HUES64 (cell line): ENCODE measurements at regions not wholly inside any gene's neighbourhood (a gene's known extent, or its start where the extent isn't known, plus 50 kb on each side); places are given as distances from the start of the nearest gene placed in this dataset.
"Not testable (repeated sequence)": the region's sequence is repeated elsewhere in the genome, so short reads cannot be mapped to it uniquely, and the experiment has no call there.

Experiments used
- H3K27ac ChIP-seq: 2 replicates; pipeline ENCODE4 v1.7.0; 2013; ENCODE audit warnings: low read depth, low read length, inconsistent platforms
- H3K27me3 ChIP-seq: 2 replicates; pipeline ENCODE4 v1.6.1; 2013; ENCODE audit warnings: mild to moderate bottlenecking, low read length; ENCODE audit not compliant: insufficient read depth
- H3K36me3 ChIP-seq: 2 replicates; pipeline ENCODE4 v1.6.1; 2013; ENCODE audit warnings: mild to moderate bottlenecking, low read length; ENCODE audit not compliant: insufficient read depth
- H3K4me1 ChIP-seq: 2 replicates; pipeline ENCODE4 v1.6.1; 2013; ENCODE audit warnings: mild to moderate bottlenecking, low read length, moderate library complexity; ENCODE audit not compliant: insufficient read depth
- H3K4me3 ChIP-seq: 2 replicates; pipeline ENCODE4 v1.5.1; 2013; ENCODE audit warnings: mild to moderate bottlenecking, low read length, moderate library complexity
- H3K9ac ChIP-seq: 2 replicates; pipeline ENCODE4 v1.6.1; 2013; ENCODE audit warnings: mild to moderate bottlenecking, low read depth, low read length
- H3K9me3 ChIP-seq: 2 replicates; pipeline ENCODE4 v1.6.1; 2013; ENCODE audit warnings: low read depth, low read length; ENCODE audit not compliant: insufficient read depth
- WGBS: fragments of 150-250, 120-280 bp; methylation state at CpG from one replicate; pipeline ENCODE4 v1.1.7; 2013; ENCODE audit warnings: missing lambda C conversion rate; 5-methylcytosine and 5-hydroxymethylcytosine counted together

DNA sequence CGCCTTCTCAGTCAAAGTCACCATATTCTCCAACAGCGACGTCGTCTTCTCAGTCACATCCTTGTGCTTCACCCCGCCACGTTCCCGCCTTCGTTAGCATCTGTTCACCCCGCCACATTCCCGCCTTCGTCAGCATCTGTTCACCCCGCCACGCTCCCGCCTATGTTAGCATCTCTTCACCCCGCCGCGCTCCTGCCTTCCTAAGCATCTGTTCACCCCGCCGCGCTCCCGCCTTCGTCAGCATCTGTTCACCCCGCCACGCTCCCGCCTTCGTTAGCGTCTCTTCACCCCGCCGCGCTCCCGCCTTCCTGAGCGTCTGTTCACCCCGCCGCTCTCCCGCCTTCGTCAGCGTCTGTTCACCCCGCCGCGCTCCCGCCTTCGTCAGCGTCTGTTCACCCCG, 816.4 kb upstream of the TPTE start:
- not testable (repeated sequence) for H3K27me3 ChIP-seq, H3K27ac ChIP-seq, H3K4me3 ChIP-seq, H3K9ac ChIP-seq, H3K4me1 ChIP-seq, H3K36me3 ChIP-seq, H3K9me3 ChIP-seq
- 92% methylated on average over 32 of the region's 44 CpGs for WGBS

DNA sequence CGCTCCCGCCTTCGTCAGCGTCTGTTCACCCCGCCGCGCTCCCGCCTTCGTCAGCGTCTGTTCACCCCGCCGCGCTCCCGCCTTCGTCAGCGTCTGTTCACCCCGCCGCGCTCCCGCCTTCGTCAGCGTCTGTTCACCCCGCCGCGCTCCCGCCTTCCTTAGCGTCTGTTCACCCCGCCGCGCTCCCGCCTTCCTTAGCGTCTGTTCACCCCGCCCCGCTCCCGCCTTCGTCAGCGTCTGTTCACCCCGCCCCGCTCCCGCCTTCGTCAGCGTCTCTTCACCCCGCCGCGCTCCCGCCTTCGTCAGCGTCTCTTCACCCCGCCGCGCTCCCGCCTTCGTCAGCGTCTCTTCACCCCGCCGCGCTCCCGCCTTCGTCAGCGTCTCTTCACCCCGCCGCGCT, 815.9 kb upstream of the TPTE start:
- H3K36me3 ChIP-seq, H3K27ac ChIP-seq, H3K4me3 ChIP-seq, H3K27me3 ChIP-seq, H3K9me3 ChIP-seq, H3K4me1 ChIP-seq, H3K9ac ChIP-seq: not testable (repeated sequence)
- 91% methylated on average over 21 of the region's 63 CpGs for WGBS

DNA sequence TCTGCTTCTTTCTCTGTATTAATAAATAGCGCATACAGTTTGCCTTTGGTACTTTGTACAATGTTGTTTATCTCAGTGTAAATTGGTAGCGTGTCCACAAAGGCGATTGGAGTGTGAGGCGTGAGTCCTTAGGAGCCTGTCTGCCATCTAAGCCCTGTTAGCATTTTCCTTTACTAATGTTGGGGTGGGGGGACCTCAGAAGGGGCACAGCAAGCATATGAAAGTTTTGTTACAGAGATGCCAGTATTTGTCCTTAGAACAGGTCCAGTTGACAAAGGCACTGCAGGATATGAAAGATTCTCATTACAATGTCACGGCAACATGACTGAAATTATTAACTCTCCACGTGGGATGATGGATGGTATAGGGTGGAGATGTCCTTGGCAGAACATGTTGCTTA, 796.8 kb upstream of the TPTE start:
- 72% methylated on average over 5 of the region's 6 CpGs for WGBS
- H3K36me3 ChIP-seq, H3K4me1 ChIP-seq, H3K4me3 ChIP-seq, H3K27me3 ChIP-seq, H3K9ac ChIP-seq, H3K27ac ChIP-seq: not testable (repeated sequence)
- H3K9me3 ChIP-seq = peaks cover 85% of the 10 kb centered on the region

DNA sequence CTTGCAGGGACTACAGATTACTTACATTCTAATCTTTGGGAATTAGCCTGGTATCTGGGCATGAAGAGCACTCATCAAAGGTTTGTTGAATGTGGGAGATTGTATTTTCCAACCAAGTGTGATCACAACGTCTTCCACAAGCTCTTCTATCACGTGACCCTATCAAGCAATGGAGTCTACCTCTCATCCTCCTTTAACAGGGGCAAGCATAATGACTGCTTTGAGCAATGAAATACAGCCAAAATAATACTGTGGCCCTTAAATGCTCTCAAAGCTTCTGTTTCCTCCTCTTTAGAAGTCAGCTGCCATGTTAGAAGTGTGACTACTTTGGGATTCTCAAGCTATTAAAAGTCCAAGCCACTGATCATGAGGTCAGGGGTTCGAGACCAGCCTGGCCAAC, 794.2 kb upstream of the TPTE start:
- 40% methylated on average over 3 of the region's 3 CpGs for WGBS
- not testable (repeated sequence) for H3K27ac ChIP-seq, H3K36me3 ChIP-seq, H3K4me1 ChIP-seq, H3K27me3 ChIP-seq, H3K9ac ChIP-seq, H3K4me3 ChIP-seq
- H3K9me3 ChIP-seq = peaks cover 94% of the 10 kb centered on the region

DNA sequence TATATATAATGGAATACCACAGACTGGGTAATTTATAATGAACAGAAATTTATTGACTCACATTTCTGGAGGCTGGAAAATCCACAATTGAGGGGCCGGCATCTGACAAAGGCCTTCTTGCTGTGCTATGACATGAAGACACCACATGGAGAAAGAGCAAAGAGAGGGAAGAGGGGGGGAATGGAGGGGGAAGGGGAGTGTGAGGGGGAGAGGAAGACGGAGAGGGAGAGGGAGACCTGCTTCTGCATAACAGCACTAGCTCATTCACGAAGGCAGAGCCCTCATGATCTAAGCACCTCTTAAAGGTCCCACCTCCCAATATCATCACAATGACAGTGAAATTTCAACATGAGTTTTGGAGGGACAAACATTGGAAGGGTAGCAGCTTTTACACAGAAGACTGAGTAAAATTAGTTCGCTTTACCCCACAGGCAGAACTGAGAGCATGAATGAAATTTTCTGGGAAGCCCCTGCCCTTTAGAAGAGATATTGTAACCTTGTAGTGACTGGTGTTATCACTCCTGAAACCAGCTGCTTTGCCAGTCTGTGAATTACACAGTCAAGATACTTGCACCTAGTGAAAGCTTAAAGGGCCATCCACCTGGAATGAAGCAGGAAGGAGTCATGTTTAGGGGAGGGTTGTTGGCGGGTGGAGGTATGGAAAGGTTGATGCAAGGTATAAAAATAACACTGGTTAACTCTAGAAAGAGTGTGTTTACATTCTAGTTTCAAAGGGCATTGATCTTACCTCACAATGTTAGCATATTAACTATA, 793.0 kb upstream of the TPTE start:
- H3K36me3 ChIP-seq, H3K27me3 ChIP-seq, H3K4me1 ChIP-seq, H3K27ac ChIP-seq, H3K9ac ChIP-seq, H3K4me3 ChIP-seq: not testable (repeated sequence)
- peaks cover 96% of the 10 kb centered on the region for H3K9me3 ChIP-seq
- 56% methylated on average over 5 of the region's 5 CpGs for WGBS

DNA sequence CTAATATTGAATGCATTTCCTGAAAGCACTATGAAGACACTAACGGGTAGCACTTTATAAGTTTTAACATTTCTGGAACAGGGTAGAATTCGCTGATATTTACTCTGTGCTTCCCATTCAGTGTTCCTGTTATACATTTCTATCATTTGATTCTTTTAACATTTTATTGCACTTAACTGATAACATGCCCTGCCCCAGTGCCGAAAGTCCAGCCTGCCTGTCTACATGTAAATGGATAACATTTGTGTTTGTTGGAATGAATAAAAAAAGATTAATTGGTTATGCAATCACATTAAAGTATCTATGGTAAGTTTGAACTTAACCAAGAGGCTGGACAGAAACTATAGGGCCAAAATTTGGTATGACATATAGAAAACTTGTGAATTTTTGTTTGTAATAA, 790.5 kb upstream of the TPTE start:
- Histone ChIP-seq H3K4me1 (no peaks in the 10 kb centered on the region), H3K36me3 (no peaks in the 10 kb centered on the region), H3K4me3 (no peak overlapping the region), H3K9ac (no peak overlapping the region), H3K27me3 (no peaks in the 10 kb centered on the region), H3K27ac (no peak overlapping the region), H3K9me3 (peaks cover 93% of the 10 kb centered on the region)
- WGBS = 78% methylated on average over 3 of the region's 3 CpGs

DNA sequence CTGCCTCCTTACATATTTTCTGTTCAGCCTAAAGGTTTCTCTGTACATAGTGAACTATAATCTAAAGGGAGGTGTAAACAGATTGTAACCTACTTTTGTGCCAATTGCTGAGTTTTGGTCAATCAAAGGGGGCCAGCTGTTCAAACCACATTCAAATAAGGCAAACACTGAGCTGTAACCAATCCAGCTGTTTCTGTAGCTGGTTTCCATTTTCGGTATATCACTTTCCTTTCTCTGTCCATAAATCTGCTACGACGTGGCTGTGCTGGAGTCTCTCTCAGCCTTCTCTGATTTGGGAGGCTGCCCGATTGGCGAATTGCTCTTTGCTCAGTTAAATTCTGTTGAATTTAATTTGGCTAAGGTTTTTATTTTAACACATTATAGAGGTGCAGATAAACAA, 790.1 kb upstream of the TPTE start:
- H3K27me3 ChIP-seq = not testable (repeated sequence)
- WGBS = 70% methylated on average over 5 of the region's 5 CpGs
- peaks cover 93% of the 10 kb centered on the region for H3K9me3 ChIP-seq

DNA sequence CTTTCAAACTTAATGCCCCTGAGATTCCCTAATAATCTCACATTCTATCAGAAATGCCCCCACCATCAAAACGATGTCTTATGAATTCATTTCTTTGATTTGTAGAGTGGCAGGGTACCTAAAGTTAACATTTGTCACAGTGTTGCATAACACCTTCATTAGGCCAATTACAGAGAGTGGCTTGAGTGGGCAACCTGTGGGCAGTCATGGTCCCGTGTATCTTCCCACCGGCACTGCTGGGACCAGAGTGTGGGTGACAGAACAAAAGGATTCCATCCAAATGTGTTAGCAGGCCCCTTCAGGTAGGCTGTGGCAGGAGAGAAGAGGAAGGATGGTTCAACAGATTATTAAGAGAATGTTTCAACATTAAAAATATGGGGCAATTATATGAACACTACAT, 788.8 kb upstream of the TPTE start:
- not testable (repeated sequence) for H3K4me3 ChIP-seq, H3K36me3 ChIP-seq, H3K4me1 ChIP-seq, H3K9ac ChIP-seq, H3K27ac ChIP-seq, H3K27me3 ChIP-seq
- WGBS = 79% methylated on average over 3 of the region's 3 CpGs
- peaks cover 95% of the 10 kb centered on the region for H3K9me3 ChIP-seq

More for the DNA sequence above, 790.1 kb upstream of the TPTE start:
- not testable (repeated sequence) for H3K9ac ChIP-seq, H3K36me3 ChIP-seq, H3K27ac ChIP-seq, H3K4me3 ChIP-seq, H3K4me1 ChIP-seq

DNA sequence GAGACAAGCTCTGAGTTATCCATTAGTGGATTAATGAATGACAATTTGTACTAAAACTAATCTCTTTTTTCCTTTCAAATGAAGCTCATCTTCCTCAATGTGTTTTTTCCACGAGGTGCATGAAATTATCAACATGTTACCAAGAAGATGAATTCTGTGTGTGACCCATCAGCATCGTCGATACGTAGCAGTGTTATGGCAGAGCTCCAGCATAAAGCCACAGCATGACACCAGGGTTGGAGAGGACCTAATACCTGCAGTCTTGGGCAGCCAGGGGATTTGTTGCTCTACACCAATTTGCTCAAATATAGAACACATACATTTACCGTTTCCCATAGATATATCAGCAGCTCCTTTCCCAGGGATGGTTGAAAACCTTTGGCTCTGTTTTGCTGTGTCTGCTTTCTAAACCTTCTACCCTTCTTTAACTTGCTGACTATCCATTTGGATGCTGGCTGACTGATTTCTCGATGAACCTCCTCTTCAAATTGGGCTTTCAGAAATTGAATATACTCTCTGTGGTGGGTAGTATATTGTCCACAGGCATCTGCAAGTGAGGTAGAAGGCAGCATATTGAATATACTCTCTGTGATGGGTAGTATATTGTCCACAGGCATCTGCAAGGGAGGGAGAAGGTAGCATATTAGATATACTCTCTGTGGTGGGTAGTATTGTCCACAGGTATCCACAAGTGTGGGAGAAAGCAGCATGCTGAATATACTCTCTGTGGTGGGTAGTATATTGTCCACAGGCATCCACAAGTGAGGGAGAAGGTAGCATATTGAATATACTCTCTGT, 787.4 kb upstream of the TPTE start:
- H3K36me3 ChIP-seq, H3K27me3 ChIP-seq, H3K9ac ChIP-seq, H3K4me1 ChIP-seq, H3K27ac ChIP-seq, H3K4me3 ChIP-seq: not testable (repeated sequence)
- WGBS = 81% methylated on average over 6 of the region's 6 CpGs
- peaks cover 95% of the 10 kb centered on the region for H3K9me3 ChIP-seq

DNA sequence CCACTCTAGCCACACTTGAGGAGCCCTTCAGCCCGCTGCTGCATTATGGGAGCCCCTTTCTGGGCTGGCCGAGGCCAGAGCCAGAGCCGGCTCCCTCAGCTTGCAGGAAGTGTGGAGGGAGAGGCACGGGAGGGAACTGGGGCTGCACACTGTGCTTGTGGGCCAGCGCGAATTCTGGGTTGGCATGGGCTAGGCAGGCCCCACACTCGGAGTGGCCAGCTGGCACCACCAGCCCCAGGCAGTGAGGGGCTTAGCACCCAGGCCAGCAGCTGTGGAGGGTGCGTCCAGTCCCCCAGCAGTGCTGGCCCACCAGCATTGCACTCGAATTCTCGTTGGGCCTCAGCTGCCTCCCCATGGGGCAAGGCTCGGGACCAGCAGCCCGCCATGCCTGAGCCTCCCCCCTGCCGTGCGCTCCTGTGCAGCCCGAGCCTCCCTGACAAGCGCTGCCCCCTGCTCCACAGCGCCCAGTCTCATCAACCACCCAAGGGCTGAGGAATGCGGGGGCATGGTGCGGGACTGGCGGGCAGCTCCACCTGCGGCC, 785.9 kb upstream of the TPTE start:
- H3K27ac ChIP-seq = no peak overlapping the region
- peaks cover 95% of the 10 kb centered on the region for H3K9me3 ChIP-seq
- H3K4me3 ChIP-seq = no peak overlapping the region
- H3K9ac ChIP-seq = no peak overlapping the region
- no peaks in the 10 kb centered on the region for H3K36me3 ChIP-seq
- H3K27me3 ChIP-seq = no peaks in the 10 kb centered on the region
- 72% methylated on average over 21 of the region's 21 CpGs for WGBS
- H3K4me1 ChIP-seq = no peaks in the 10 kb centered on the region

DNA sequence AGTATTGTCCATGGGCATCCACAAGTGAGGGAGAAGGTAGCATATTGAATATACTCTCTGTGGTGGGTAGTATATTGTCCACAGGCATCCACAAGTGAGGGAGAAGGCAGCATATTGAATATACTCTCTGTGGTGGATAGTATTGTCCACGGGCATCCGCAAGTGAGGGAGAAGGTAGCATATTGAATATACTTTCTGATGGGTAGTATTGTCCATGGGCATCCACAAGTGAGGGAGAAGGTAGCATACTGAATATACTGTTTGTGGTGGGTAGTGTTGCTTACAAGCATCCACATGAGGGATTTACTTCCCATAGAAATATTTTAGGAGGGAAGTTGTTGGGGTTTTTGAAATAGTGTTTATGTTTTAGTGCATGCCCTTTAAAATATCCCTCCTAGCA, 784.1 kb upstream of the TPTE start:
- not testable (repeated sequence) for H3K27ac ChIP-seq, H3K9ac ChIP-seq, H3K36me3 ChIP-seq, H3K4me3 ChIP-seq, H3K27me3 ChIP-seq, H3K4me1 ChIP-seq
- 85% methylated on average over 2 of the region's 2 CpGs for WGBS
- H3K9me3 ChIP-seq = peaks cover 95% of the 10 kb centered on the region
